GM21619 (cell line): ENCODE measurements at regions not wholly inside any gene's neighbourhood (a gene's known extent, or its start where the extent isn't known, plus 50 kb on each side); places are given as distances from the start of the nearest gene placed in this dataset.

ENCODE experiments used
- ATAC-seq: cut with Tn5 transposase; IDR thresholded peaks from one replicate; pipeline ENCODE4 v1.9.1; 2021; ENCODE audit not compliant: unreplicated experiment

- no peak for ATAC-seq
Observed at GRCh38 chr12:118606690-118607089, 230.3 kb downstream of the SUDS3 start.

GRCh38 chr12:118607831-118608230 is 231.5 kb downstream of the SUDS3 start:
- no peak for ATAC-seq

GRCh38 chr12:118608770-118609344 is 232.5 kb downstream of the SUDS3 start:
- no peak for ATAC-seq

- no peak for ATAC-seq
Observed at GRCh38 chr12:118611295-118611694, 234.9 kb downstream of the SUDS3 start.

- no peak for ATAC-seq
Observed at GRCh38 chr12:118611770-118612169, 235.4 kb downstream of the SUDS3 start.

GRCh38 chr12:118617611-118618450 is 241.5 kb downstream of the SUDS3 start:
- ATAC-seq: no peak

GRCh38 chr12:118618695-118619094 is 242.3 kb downstream of the SUDS3 start:
- no peak for ATAC-seq

GRCh38 chr12:118625050-118625675 is 248.8 kb downstream of the SUDS3 start:
- no peak for ATAC-seq

- ATAC-seq: no peak
Observed at GRCh38 chr12:118633071-118633470, 256.7 kb downstream of the SUDS3 start.

- ATAC-seq: no peak
Observed at GRCh38 chr12:118635276-118635675, 258.9 kb downstream of the SUDS3 start.

GRCh38 chr12:118637767-118638370 is 261.5 kb downstream of the SUDS3 start:
- no peak for ATAC-seq

- ATAC-seq: no peak
Observed at GRCh38 chr12:118641249-118641648, 264.9 kb downstream of the SUDS3 start.

GRCh38 chr12:118645219-118645618 is 268.9 kb downstream of the SUDS3 start:
- ATAC-seq: no peak

GRCh38 chr12:118649765-118650585 is 273.6 kb downstream of the SUDS3 start:
- no peak for ATAC-seq

GRCh38 chr12:118650586-118650960 is 274.2 kb downstream of the SUDS3 start:
- ATAC-seq: no peak

GRCh38 chr12:118651487-118651886 is 275.1 kb downstream of the SUDS3 start:
- no peak for ATAC-seq

GRCh38 chr12:118655588-118655987 is 279.2 kb downstream of the SUDS3 start:
- no peak for ATAC-seq

GRCh38 chr12:118680356-118680963 is 300.9 kb upstream of the SRRM4 start:
- no peak for ATAC-seq

- ATAC-seq: peak; percentile 84
Observed at GRCh38 chr12:118682656-118683055, 298.7 kb upstream of the SRRM4 start.

- no peak for ATAC-seq
Observed at GRCh38 chr12:118685983-118686607, 295.2 kb upstream of the SRRM4 start.
